ENCODE measurements at regions not wholly inside any gene's neighbourhood (a gene's known extent, or its start where the extent isn't known, plus 50 kb on each side); places are given as distances from the start of the nearest gene placed in this dataset.

- TF ChIP-seq POLR2A (IDR thresholded peaks at IDR 0.05; ENCODE audit: low read length) (no peak), GATA1 (IDR thresholded peaks at IDR 0.05; ENCODE audit: low read depth, low read length) (no peak)
Observed at GRCh38 chr17:72349491-72349995, 228.7 kb downstream of the SOX9 start.
